ENCODE measurements at regions not wholly inside any gene's neighbourhood (a gene's known extent, or its start where the extent isn't known, plus 50 kb on each side); places are given as distances from the start of the nearest gene placed in this dataset.

DNA sequence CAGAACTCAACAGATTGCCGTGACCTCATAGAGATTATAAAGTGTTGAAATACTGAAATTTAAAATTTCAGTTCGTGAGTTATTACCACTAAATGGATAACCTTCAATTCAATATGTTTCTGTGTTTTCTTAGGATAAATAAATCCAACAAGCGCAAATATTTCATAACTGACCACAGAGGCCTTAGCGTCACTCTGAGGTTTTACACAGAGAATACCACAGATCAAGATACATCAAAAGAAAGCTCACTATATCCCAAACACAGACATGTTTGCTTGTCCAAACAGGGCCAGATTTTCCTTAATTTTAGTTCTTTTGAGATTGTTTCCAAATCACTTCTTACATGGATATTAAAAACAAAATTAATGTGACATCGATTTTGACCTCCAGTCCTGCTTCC lies 235.8 kb downstream of the EFNB2 start:
- DNase-seq (ENCODE audit: low read depth, low spot score) = no peak

DNA sequence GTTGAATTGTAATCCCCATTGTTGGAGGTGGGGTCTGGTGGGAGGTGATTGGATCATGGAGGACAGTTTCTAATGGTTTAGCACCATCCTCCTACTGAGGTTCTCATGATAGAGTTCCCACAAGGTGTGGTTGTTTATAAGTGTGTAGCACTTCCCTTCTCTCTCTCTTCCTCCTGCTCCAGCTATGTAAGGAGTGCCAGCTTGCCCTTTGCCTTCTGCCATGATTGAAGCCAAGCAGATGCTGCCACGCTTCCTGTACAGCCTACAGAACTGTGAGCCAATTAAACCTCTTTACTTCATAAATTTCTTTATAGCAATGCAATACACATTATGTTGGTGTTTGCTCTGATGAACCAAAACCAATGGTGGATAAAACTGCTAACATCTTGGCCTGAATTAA lies 238.2 kb downstream of the EFNB2 start:
- DNase-seq (ENCODE audit: low read depth, low spot score) = no peak

DNA sequence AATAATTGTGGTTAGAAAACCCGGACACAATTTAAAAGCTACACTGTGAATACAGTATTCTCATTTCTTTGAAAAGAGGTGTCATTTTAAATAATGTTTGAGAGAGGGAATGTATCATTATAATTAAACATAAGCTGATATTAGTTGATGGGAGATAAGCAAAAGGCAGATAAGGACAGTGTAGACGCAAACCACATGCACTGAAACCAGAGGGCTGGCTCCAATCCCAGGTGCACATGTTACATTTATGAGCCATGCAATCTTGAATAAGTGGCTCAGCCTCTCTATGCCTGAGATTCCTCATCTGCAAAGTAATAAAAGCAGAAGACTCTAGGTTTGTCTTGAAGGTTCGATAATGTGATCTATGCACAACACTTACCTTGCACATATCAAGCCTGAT lies 238.7 kb downstream of the EFNB2 start:
- DNase-seq (ENCODE audit: low read depth, low spot score) = no peak

DNA sequence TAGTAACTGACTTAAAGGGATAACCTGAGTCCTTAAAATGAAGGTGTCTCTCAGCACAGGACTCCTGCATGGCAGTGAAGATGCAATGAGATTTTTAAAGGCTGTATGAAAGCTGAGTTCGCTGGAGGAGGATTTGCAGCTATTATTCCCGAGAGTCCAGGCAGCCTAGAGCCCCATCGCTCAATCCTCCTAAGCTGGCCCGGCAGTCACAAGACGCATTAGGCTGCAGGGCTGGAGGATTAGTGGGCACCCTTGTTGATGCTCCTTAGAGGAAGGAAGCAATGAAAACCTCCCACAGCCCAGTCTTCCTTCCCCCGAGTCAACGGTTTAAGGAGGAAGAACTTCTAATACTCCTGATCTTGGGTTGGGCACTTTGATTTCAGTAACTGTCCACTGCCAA lies 239.5 kb downstream of the EFNB2 start:
- no peak for DNase-seq (ENCODE audit: low read depth, low spot score)

DNA sequence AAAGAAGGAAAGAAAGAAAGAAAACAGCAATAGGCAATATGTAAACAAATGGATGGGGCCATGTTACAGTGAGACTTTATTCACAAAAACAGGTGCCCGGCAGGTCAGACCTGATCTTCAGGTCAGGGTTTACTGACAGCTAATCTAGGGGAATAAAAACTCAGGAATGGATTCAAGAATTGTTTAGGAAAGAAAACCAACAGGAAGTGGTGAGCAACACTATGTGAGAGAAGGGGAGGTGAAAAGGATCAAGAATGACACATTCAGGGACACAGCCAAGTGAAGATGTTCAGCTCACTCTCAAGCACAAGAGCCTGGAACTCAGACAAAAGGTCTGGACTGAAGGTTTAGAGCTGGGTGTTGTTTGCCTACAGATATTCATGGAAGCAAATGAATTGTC lies 244.5 kb downstream of the EFNB2 start:
- DNase-seq (ENCODE audit: low read depth, low spot score) = no peak

DNA sequence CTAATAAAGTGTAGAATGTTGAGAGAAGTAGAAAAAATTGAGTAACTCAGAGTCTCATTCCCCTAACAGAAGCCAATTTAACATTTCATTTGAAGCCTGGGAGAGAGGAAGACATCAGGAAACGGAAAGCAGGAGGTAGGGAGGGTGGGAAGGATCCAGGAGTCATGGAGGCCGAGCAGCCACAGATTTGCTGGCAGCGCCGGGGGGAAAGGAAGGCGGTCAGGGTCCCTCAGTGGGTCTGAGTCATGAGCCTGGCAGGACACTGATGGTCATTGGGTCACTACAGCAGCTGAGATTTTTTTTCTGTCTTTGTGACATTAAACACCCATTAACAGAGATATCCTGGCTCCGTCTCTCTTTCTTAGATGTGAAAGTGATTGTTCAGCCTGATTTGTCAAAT lies 248.1 kb downstream of the EFNB2 start:
- DNase-seq (ENCODE audit: low read depth, low spot score) = no peak

DNA sequence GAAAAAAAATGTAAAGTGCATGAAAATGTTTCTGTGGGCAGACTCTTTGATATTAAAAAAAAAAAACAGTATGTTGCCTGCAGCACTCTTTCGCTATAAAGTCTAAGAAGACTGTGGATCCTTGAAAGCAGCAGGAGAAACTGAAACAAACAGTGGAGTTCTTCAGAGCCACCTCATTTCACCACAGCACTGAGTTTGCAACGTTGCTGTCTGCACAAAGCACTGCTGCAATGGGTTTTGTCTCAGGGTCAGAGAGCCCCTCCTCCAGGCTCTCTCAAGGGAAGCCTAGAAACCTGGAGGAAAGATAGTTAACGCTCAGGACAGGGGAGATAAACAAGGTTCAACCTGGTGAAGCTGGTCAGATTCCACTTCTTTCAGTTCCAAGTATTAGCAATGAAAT lies 248.7 kb downstream of the EFNB2 start:
- peak; percentile 21 for DNase-seq (ENCODE audit: low read depth, low spot score)

DNA sequence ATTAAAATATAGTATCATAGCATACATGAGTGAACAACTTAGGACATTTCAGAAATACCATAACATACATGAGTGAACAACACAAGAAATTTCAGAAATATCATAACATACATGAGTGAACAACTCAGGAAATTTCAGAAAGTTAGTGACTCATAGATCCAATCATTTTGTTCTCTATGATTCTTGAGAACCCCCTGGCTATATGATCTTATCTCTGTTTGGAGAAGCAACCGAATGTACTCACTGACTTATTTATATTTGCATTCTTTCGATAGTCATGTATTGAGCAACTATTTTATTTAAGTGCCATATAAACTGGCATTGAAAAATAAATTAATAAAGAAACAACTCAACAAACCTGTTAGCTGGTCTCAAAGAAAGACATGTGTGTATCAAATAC lies 251.1 kb downstream of the EFNB2 start:
- DNase-seq (ENCODE audit: low read depth, low spot score) = no peak

DNA sequence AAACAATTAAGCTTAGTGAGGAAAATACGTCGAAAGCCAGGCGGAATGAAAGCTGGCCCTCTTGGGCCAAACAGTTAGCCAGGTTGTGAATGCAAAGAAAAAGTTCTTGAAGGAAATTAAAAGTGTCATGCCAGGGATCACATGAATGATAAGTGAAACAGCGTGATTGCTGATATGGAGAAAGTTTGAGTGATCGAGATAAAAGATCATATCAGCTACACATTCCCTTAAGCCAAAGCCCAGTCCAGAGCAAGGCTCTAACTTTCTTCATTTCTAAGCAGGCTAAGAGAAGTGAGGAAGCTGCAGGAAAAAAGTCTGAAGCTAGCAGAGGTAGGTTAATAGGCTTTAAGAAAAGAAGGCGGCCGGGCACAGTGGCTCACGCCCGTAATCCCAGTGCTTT lies 254.0 kb downstream of the EFNB2 start:
- DNase-seq (ENCODE audit: low read depth, low spot score) = no peak

DNA sequence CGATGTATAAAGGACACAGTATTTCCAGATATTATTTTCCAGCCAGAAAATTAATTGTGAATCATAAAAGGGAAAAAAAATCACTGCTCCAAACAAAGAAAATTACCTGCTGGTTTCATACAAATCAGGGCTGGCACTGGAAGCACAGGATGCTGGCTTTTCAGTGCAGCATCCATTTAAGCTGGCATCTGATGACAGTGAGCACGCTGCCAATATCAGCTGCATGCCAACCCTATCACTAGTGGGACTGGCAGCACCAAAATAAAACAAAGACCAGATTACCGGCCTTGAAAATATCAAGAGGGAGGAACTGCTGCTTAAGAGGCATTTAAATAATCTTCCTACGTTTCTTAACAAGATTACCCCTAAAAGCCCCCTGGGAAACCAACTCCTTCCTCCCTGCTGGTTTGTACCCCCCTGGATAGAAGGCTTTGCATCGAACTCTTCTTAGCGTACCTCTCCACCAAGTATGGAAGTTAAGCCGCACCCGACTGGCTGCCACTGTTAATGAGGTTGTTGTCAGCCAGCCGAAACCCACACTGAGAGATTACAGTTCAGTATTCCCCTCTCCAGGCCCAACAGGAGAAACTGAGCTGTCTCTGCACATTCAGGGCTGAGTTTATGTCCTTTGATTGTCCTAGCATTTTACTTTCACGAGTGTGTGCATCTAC lies 257.8 kb downstream of the EFNB2 start:
- DNase-seq (ENCODE audit: low read depth, low spot score) = no peak

DNA sequence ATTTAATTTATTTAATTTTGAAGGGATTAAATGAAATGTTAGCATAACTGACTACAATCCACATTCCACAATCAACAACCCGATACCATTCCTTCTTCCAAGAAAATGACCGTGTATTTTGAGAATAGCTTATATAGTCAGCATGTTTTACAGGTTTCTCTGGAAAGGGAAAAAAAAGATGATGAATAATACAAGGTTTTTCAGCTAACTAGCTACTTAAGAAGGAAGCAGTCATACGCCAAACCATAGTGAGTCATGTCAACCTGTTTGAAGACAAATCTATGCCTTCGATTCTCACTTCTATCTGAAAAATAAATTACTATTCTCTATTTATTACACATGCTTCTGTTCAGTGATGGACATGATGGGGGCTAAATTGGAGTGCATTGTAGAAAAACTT lies 258.6 kb downstream of the EFNB2 start:
- no peak for DNase-seq (ENCODE audit: low read depth, low spot score)

DNA sequence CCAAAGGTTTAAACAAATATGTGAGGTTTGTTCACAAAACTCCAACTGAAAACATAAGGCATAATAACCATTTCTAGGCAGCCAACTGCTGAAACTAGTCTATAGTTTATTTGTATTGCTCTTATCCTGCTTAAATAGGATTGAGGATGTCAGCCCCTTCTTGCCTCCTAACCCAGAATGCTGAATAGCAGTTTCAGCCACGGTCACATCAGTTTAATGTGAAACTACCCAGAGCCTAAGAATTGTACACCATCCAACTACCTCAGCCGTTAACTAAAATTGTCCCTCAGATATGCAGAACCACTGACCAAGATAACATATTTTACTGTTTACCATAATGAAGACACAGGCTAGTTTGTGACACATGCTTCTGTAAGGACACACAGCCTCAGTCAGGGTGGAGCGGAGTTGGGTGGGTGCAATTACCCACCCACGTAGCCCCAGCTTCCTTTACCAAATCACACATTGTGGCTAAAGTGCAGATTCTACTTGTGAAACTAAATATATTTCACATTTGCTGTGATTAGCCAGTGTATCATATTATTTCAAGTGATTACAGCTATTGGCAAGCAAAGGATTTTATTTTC lies 259.9 kb downstream of the EFNB2 start:
- no peak for DNase-seq (ENCODE audit: low read depth, low spot score)

DNA sequence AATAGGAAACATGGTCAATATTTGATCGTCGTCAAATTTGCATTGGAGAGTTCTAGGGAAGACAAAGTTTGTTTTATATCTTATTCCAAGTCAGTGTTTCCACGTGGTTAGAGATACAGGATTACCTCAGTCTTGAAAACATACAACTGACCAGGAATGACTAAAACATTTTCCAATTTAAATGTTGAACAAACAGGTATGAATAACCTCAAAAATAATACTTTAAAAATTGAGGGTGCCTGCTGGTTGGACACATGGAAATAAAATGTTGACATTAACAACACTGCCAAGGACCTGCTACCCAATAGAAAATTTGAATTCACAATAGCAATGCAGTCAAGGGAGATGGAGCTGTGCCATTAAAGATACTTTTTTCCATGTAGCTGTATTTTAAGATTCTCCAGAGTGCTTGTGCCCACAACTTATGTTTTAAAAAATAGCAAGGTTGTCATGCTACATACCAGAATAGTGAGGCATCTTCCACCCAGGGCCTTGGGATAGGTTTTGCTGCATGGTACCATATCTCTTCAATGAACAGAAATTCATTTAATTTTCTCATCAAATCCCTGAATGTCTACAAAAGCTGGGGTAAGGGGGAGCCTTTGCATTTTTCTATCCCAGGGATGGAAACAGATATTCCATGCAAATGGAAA lies 260.8 kb downstream of the EFNB2 start:
- DNase-seq (ENCODE audit: low read depth, low spot score) = no peak

DNA sequence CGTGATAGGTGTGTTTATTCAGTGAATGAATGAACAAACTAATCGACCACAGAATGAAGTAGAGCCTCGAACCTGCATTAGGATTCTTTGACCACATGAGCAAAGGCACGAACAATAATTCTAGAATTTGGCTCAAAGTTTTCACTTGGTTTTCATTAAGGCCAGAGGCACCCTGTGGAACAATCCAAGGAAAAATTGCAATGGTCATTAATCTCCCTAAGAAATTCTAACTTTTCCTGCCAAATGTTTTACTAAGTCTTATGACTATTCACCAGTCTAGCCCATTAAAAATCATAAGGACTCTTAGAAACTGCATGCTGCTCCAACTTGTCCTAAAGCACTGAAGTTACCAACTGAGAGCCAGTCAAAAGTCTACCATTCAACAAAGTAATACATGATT lies 271.7 kb downstream of the EFNB2 start:
- DNase-seq (ENCODE audit: low read depth, low spot score) = no peak

DNA sequence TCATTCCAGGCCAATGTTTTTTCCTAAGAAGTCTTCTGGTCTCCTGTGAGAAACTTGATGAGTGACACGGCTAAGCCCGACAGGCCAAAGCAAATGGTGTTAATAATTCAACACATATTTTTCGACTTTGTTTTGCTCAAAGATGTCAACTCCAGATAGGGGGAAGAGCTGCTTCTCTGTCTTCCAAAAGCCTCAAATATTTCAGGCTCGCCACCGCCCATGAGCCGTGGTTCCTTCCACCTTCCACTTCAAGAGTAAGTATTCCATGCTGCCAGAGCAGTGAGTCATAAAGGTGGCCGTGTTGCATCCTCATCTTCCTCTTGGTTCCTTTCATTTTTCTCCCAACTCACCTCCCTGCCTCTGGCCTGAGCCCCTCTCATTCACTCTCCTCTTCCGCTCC lies 272.6 kb downstream of the EFNB2 start:
- DNase-seq (ENCODE audit: low read depth, low spot score) = no peak

DNA sequence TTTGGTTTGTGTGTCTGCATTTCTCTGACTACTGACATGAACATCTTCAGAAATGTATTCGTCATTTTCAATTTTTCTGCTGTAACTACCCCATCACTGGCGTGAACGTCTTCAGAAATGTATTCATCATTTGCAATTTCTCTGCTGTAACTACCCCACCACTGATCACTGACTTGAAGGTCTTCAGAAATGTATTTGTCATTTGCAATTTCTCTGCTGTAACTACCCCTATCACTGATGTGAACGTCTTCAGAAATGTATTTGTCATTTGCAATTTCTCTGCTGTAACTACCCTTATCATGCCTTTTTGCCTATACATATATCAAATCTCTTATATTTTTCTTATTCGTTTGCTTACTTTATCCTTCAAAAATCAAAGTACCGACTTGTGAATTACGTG lies 274.0 kb downstream of the EFNB2 start:
- DNase-seq (ENCODE audit: low read depth, low spot score) = no peak

DNA sequence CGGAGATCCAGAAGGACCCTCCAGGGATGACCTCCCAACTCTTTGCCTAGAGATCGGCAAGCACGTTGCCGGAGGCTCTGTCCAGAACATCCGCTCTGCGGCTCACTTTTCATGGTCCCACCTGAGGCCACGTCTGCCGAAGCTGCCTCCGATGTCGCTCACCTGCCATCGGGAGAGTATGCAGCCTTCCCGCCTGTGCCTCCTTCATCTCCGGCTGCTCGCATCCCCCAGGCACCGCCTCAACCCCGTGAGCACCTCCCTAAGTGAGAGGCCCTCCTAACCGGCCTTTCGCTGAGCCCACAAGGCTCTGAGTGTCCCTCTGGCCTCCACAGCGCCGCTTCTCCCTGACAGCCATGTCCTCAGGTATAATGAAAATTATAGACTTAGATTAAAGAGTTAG lies 275.1 kb downstream of the EFNB2 start:
- DNase-seq (ENCODE audit: low read depth, low spot score) = no peak

DNA sequence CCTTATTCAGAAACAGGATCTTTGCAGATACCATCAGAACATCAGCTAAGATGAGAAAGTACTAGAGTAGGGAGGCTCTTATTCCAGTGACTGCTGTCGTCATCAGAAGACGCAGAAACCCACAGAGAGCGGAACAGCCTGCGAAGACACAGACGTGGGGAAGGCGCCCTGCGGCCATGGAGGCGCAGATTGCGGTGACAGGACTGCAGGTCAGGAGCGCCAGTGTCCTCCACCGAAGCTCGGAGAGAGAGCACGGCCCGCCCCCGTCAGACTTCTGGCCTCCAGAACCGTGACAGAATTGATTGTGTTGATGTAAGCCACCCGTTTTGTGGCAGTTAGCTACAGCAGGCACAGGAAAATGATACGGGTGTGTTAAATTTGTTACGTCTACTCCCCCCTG lies 275.5 kb downstream of the EFNB2 start:
- DNase-seq (ENCODE audit: low read depth, low spot score) = no peak

DNA sequence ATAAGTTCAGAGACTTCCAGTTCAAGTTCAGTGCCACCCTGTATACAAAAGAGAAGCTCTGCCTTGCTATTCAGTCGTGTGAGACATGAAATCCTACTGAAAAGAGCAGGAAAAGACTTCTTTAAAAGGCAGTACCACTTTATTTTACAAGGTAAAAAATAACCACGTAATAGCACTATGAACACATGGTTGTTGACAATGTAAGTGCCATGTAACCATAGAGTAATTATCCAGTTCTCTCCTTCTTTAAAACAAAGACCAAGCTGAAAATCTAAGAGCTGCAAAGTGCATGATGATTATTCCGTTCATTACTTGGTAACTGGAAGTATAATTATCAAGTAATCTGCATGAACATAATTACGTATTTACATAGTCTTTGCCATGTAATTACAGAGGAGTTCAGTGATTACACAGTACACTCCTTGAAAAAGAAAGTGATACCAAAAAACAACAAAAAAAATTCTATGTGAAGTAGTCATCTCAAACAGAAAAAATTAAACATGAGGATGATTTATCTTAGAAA lies 288.7 kb downstream of the EFNB2 start:
- DNase-seq (ENCODE audit: low read depth, low spot score) = no peak

DNA sequence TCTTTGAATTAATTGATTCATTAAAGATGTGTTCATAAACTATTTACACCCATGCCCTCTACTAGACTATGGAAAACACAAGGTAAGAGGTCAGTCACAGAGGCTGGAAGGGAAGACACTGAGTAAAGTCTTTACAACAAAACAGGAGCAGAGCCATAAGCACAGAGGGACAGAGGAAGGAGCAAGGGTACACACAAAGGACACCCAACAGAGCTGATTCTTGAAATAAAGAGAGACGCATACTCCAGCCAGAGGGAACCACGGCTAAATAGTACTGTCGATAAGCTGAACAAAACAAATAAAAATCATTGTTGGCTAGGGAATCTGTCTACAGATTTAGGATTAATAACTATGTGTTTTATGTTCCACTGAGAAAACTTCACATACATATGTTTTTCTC lies 289.2 kb downstream of the EFNB2 start:
- no peak for DNase-seq (ENCODE audit: low read depth, low spot score)

DNA sequence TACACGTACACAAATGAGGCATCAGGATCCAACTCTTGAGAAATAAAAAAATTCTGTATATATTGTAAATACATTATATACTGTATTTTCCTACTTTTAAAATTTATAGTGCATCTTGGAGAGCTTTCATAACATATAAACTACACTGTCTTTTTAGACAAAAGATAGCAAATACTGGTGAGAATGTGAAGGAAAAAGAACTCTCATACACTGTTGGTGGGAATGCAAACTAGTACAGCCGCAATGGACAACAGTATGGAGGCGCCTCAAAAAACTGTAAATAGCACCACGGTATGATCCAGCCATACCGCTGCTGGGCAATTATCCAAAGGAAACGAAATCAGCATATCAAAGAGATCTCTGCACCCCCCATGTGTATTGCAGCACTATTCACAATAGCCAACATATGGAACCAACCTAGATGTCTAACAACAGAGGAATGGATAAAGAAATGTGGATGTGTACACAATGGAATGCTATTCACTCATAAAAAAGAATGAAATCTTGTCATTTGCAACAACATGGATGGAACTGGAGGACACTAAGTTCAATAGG lies 292.4 kb downstream of the EFNB2 start:
- no peak for DNase-seq (ENCODE audit: low read depth, low spot score)

DNA sequence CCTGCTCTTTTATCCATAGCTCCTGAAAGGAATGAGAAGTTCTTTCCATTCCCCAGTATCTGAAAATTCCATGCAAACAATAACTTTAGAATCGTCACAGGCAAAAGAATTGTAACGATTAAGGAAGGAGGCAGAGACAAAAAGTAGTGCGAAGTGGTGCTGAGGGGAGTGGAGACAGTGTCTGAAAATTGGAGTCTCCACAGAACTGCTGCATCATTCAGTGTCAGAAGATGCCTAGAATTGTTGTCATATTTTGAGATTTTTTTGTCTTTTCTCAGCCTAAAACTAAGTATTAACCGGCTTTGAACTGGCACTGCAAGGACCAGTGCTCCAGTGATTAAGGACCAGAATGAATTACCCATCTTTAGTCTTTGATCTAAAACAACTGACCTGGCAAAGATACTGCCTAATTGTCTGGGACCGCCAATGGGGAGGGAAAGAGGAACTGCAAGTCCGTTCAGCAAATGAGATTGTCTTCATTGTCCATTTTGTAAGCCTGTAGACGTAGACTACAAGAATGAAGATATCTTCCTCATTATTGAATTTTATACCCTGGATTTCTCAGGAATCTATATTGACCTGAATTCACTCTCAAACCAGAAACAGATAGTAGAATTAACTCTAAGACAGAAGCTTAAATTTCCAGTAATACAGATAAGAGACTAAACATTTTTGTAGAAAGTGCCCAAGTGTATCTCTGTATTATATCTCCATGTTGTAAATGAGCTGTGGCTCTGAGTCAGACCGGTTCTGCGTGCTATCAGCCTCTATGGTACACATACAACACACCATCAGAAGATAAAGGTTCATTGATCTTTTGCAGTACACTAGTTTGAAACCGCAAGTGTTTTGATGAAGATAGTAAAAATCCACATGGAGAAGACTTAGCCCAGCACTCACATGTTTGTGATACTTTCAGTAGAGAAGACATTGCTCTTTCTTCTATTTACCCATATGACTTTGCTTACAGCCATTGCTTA lies 293.2 kb downstream of the EFNB2 start:
- peak; percentile 31 for DNase-seq (ENCODE audit: low read depth, low spot score)

Data from ELF-1 (cell line).